GM10248 (cell line): ENCODE measurements at regions not wholly inside any gene's neighbourhood (a gene's known extent, or its start where the extent isn't known, plus 50 kb on each side); places are given as distances from the start of the nearest gene placed in this dataset.

Experiments used
- CTCF ChIA-PET: fragments of 300-600 bp; sonication (Branson Sonifier 250); formaldehyde crosslinking; extraction: SDS; loops from one replicate; lab custom pipeline; 2021; ENCODE audit warnings: antibody characterized with exemption; lab: Yijun Ruan, JAX
- POLR2A ChIA-PET: fragments of 350-650 bp; sonication (Branson Sonifier 250); formaldehyde crosslinking; extraction: SDS; loops from one replicate; lab custom pipeline; 2020; ENCODE audit warnings: antibody characterized with exemption; lab: Yijun Ruan, JAX
- DNase-seq: peaks from one replicate; pipeline ENCODE4 v3.0.0; 2012; ENCODE audit errors: extremely low spot score
- TF ChIP-seq, protein P1 (sequence below): IDR thresholded peaks from 2 replicates; pipeline ENCODE4 v1.5.1; 2012; ENCODE audit warnings: mild to moderate bottlenecking, low read depth; ENCODE audit errors: extremely low read depth, missing control alignments, control extremely low read depth

DNA sequence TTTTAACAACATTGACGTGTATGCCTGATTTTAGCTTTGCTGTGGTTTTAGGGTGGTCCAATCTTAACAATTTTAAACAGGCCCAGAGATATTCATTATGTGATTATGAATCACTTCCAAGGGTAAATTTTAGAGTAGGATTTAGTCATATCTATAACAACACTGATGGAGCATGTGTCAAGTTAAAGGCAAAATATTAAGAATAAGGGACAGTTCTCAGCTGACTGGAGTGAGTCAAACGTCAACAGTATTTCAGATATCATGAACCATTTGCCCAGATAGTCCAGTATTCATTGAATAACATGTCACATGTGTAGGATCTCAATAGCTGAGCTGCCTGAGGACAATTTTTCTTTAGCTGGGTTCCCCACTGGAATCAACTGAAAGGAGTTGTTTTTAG lies 61.3 kb upstream of the VCX2 start:
- ChIA-PET CTCF (no interaction called here), POLR2A (no interaction called here)
- DNase-seq = no peak
- TF ChIP-seq, protein P1, sequence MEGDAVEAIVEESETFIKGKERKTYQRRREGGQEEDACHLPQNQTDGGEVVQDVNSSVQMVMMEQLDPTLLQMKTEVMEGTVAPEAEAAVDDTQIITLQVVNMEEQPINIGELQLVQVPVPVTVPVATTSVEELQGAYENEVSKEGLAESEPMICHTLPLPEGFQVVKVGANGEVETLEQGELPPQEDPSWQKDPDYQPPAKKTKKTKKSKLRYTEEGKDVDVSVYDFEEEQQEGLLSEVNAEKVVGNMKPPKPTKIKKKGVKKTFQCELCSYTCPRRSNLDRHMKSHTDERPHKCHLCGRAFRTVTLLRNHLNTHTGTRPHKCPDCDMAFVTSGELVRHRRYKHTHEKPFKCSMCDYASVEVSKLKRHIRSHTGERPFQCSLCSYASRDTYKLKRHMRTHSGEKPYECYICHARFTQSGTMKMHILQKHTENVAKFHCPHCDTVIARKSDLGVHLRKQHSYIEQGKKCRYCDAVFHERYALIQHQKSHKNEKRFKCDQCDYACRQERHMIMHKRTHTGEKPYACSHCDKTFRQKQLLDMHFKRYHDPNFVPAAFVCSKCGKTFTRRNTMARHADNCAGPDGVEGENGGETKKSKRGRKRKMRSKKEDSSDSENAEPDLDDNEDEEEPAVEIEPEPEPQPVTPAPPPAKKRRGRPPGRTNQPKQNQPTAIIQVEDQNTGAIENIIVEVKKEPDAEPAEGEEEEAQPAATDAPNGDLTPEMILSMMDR = no peak

DNA sequence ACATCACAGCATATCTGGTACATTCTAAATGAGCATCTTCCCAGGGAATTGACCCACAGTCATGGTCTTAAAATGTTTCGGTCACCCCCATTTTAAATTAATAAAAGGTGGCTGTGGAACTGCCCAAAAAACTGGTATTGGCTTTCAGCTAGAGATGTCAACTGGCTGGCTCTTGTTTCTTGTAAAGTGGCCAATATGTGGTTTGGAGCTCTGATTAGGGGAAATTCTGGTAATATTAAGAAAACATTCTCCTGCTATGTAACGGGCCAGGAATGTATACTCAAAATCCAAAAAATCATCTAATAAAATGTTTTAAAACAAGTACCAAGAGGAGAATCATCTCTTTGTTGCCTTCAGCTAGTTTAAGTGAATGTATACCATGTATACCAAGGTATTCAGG lies 62.0 kb upstream of the VCX2 start:
- TF ChIP-seq, protein P1 = no peak
- DNase-seq = no peak
- CTCF ChIA-PET = no interaction called here
- POLR2A ChIA-PET = no interaction called here

DNA sequence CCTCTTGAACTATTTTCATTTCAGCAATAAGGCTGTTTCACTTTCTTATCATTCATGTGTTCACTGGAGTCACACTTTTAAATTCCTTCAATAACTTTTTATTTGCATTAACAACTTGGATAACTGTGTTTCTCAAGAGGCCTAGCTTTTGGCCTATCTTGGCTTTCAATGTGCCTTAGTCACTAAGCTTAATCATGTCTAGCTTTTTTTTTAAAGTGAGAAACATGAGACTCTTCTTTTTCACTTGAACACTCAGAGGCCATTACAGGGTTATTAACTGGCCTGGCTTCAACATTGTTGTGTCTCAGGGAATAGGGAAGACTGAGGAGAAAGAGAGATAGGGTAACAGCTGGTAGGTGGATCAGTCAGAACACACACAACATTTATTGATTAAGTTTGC lies 64.0 kb upstream of the VCX2 start:
- TF ChIP-seq, protein P1 = no peak
- CTCF ChIA-PET = no interaction called here
- DNase-seq = no peak
- POLR2A ChIA-PET = no interaction called here

DNA sequence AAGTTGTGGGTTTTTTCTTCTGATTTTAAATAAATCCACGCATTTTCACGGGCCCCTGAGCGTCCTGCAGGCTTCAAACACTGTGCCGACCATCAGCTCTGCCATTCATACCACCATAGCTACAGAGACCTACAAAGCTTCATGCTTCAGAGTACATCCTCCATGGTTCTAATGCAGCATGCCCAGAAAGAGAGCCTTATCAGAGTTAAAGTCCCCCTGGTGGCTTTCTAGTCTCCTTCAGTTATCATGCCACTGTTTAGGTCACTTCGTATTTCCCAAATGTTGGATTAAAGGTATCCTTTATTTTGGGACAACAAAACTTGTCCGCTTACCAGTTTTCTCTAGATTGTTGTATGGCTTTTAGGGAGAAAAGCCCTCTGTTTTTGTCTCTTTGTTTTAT lies 66.7 kb upstream of the VCX2 start:
- TF ChIP-seq, protein P1 = no peak
- ChIA-PET CTCF (no interaction called here), POLR2A (no interaction called here)
- no peak for DNase-seq

DNA sequence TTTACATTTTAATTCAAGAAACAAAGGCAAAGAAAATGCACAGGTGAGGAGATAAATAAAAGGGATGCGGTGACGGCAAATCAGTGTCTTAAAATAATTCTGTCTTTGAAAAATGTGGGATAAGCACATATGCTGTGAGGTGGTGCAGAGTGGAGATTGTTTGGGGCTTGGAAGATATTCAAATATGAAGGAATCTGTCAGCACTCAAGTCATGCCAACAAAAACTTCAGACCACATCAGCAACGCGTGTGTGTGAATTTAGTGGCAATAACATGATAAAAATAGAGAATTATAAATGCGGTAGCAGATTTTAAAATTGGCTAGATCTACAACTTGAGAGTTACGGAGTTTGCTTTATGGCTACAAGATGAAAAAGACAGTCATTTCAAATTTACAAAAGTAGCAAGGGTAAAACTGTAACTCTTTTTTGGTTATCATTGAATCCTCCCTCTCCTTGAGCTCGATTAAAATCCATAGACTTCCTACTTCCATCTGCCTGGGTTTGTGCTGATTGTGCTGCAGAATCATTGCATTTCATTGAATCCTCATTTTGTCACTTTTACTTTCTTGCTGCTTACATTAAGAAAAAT lies 71.5 kb upstream of the VCX2 start:
- TF ChIP-seq, protein P1 = no peak
- ChIA-PET CTCF (no interaction called here), POLR2A (no interaction called here)
- no peak for DNase-seq

DNA sequence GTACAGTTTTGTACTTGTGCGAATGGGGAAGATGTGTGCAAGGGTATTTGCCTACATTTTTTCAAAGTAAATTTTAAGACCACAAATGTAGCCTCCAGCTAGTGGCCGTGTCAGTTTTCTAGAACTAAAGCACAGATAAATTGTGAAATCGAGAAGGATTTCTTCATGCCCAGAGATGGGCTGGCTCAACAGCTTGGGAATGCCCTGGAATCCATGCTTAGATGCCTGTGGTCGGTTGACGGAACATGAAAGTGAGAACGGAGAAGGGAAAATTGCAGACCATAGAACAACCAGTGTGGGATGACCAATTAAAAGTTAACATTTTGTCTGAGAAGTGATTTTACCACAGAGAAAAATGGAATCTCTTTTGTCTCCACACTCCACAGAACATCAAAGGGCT lies 73.2 kb upstream of the VCX2 start:
- DNase-seq = no peak
- CTCF ChIA-PET = no interaction called here
- TF ChIP-seq, protein P1 = no peak
- POLR2A ChIA-PET = no interaction called here

DNA sequence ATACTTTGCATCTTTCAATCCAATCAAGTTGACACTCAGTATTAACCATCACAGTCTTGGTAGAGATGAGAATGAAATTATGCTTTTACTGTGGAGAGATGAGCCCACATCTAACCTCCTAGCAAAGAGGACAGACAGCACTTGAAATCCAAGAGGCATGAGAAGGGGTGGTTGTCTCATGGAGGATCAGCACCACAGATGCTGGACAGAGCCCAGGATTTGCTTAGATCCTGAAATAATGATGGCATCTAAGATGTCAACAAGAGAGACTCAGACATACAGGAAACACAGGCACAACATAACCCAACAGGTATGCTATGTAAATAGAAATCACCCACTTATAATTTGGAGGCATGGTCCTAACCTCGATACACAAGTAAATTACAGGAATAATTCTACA lies 74.3 kb upstream of the VCX2 start:
- ChIA-PET POLR2A (no interaction called here), CTCF (no interaction called here)
- TF ChIP-seq, protein P1 = no peak
- no peak for DNase-seq
